ENCODE measurements at regions not wholly inside any gene's neighbourhood (a gene's known extent, or its start where the extent isn't known, plus 50 kb on each side); places are given as distances from the start of the nearest gene placed in this dataset.

GRCh38 chr7:49279891-49280290 lies 355.5 kb downstream of the CDC14C start:
- Histone ChIP-seq H3K4me3 (ENCODE audit: low read depth, low read length) (no peak overlapping the region), H3K4me1 (ENCODE audit: control insufficient read depth, insufficient read depth, low read length) (no peaks in the 10 kb centered on the region), H3K9me3 (ENCODE audit: control insufficient read depth, insufficient read depth, low read depth, low read length) (no peaks in the 10 kb centered on the region), H3K36me3 (ENCODE audit: control insufficient read depth in 2 of 2, insufficient read depth in 1 of 2, low read length in 2 of 2) (no peaks in the 10 kb centered on the region), H3K27ac (ENCODE audit: extremely low read depth, low read depth, low read length) (no peak overlapping the region)
- TF ChIP-seq ZNF664 (tag by site-specific recombination; IDR thresholded peaks at IDR 0.05) (no peak), ZNF155 (tag by site-specific recombination; IDR thresholded peaks at IDR 0.05) (no peak)
- CTCF ChIA-PET, result no interaction called here
- POLR2A ChIA-PET, result no interaction called here

DNA sequence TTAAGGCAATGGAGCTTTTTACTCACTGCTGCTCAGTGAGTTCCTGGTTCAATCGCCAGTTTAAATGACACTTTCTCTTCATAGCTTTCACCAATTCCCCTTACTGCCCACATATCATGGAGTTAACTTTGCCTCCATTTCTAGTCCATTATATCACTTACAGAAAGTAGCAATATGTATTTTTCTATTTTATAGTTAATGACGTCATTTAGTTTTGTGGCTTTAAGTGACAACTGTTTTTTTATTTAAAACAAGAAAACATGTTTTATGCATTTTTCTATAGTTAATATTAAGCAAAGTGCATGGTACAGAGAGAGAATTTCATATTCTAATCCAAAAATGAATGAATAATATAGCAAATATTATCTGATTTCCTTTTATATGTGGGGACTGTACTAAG lies 363.3 kb downstream of the CDC14C start:
- TF ChIP-seq ATF2 (tag by site-specific recombination; IDR thresholded peaks at IDR 0.05; ENCODE audit: low read depth), result 0 out of 2 replicates have a peak, but pooled peaks have one; percentile 28
- TF ChIP-seq ZFP3 (tag by site-specific recombination; IDR thresholded peaks at IDR 0.05; ENCODE audit: low read depth), result no peak
- no peaks in the 10 kb centered on the region for H3K36me3 ChIP-seq (ENCODE audit: control insufficient read depth in 2 of 2, insufficient read depth in 1 of 2, low read length in 2 of 2)
- H3K4me3 ChIP-seq (ENCODE audit: low read depth, low read length), result no peak overlapping the region
- no peak overlapping the region for H3K27ac ChIP-seq (ENCODE audit: extremely low read depth, low read depth, low read length)
- H3K9me3 ChIP-seq (ENCODE audit: control insufficient read depth, insufficient read depth, low read depth, low read length), result no peaks in the 10 kb centered on the region
- no peaks in the 10 kb centered on the region for H3K4me1 ChIP-seq (ENCODE audit: control insufficient read depth, insufficient read depth, low read length)
- ChIA-PET CTCF (no interaction called here), POLR2A (no interaction called here)

GRCh38 chr7:49294611-49295010 lies 370.3 kb downstream of the CDC14C start:
- CTCF ChIA-PET, result interaction anchor here (0.5 kb wide), 1 partner anchor 15 kb away, joined by 3 read pairs; no protein-coding TSS in a partner anchor
- TF ChIP-seq, protein P1, sequence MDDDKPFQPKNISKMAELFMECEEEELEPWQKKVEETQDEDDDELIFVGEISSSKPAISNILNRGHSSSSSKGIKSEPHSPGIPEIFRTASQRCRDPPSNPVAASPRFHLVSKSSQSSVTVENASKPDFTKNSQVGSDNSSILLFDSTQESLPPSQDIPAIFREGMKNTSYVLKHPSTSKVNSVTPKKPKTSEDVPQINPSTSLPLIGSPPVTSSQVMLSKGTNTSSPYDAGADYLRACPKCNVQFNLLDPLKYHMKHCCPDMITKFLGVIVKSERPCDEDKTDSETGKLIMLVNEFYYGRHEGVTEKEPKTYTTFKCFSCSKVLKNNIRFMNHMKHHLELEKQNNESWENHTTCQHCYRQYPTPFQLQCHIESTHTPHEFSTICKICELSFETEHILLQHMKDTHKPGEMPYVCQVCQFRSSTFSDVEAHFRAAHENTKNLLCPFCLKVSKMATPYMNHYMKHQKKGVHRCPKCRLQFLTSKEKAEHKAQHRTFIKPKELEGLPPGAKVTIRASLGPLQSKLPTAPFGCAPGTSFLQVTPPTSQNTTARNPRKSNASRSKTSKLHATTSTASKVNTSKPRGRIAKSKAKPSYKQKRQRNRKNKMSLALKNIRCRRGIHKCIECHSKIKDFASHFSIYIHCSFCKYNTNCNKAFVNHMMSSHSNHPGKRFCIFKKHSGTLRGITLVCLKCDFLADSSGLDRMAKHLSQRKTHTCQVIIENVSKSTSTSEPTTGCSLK (tag by site-specific recombination; IDR thresholded peaks at IDR 0.05), result no peak
- no peak for TF ChIP-seq ZNF785 (tag by site-specific recombination; IDR thresholded peaks at IDR 0.05)
- TF ChIP-seq, protein P2, sequence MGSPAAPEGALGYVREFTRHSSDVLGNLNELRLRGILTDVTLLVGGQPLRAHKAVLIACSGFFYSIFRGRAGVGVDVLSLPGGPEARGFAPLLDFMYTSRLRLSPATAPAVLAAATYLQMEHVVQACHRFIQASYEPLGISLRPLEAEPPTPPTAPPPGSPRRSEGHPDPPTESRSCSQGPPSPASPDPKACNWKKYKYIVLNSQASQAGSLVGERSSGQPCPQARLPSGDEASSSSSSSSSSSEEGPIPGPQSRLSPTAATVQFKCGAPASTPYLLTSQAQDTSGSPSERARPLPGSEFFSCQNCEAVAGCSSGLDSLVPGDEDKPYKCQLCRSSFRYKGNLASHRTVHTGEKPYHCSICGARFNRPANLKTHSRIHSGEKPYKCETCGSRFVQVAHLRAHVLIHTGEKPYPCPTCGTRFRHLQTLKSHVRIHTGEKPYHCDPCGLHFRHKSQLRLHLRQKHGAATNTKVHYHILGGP (tag by site-specific recombination; IDR thresholded peaks at IDR 0.05), result no peak
- no peak for TF ChIP-seq ZNF112 (tag by site-specific recombination; IDR thresholded peaks at IDR 0.05)
- no peak for TF ChIP-seq HOXD13 (CRISPR knock-in tag; IDR thresholded peaks at IDR 0.05; ENCODE audit: borderline replicate concordance)
- no peak for TF ChIP-seq ZBTB20 (tag by site-specific recombination; IDR thresholded peaks at IDR 0.05)
- TF ChIP-seq ZBTB10 (tag by site-specific recombination; IDR thresholded peaks at IDR 0.05), result no peak
- TF ChIP-seq ZNF701 (tag by site-specific recombination; IDR thresholded peaks at IDR 0.05), result no peak
- no peak for TF ChIP-seq HOXC10 (CRISPR knock-in tag; IDR thresholded peaks at IDR 0.05)
- no peak for TF ChIP-seq ZNF529 (tag by site-specific recombination; IDR thresholded peaks at IDR 0.05; ENCODE audit: insufficient replicate concordance)
- TF ChIP-seq ZFP3 (tag by site-specific recombination; IDR thresholded peaks at IDR 0.05; ENCODE audit: low read depth), result no peak
- no peak for TF ChIP-seq ZNF623 (tag by site-specific recombination; IDR thresholded peaks at IDR 0.05)
- TF ChIP-seq PBX3 (CRISPR knock-in tag; IDR thresholded peaks at IDR 0.05), result no peak
- no peak for TF ChIP-seq ZNF580 (tag by site-specific recombination; IDR thresholded peaks at IDR 0.05)
- no peak for TF ChIP-seq ZNF501 (tag by site-specific recombination; IDR thresholded peaks at IDR 0.05)
- no peak for TF ChIP-seq ZNF114 (tag by site-specific recombination; IDR thresholded peaks at IDR 0.05)
- no peak overlapping the region for H3K27ac ChIP-seq (ENCODE audit: extremely low read depth, low read depth, low read length)

More at GRCh38 chr7:49294611-49295010, 370.3 kb downstream of the CDC14C start:
- no peaks in the 10 kb centered on the region for H3K36me3 ChIP-seq (ENCODE audit: control insufficient read depth in 2 of 2, insufficient read depth in 1 of 2, low read length in 2 of 2)
- H3K4me1 ChIP-seq (ENCODE audit: control insufficient read depth, insufficient read depth, low read length), result no peaks in the 10 kb centered on the region
- POLR2A ChIA-PET, result no interaction called here
- H3K9me3 ChIP-seq (ENCODE audit: control insufficient read depth, insufficient read depth, low read depth, low read length), result no peaks in the 10 kb centered on the region
- no peak overlapping the region for H3K4me3 ChIP-seq (ENCODE audit: low read depth, low read length)

Measured in HEK293 (cell line).